GM19351 (cell line): ENCODE measurements at regions not wholly inside any gene's neighbourhood (a gene's known extent, or its start where the extent isn't known, plus 50 kb on each side); places are given as distances from the start of the nearest gene placed in this dataset.
"Not testable (repeated sequence)": the region's sequence is repeated elsewhere in the genome, so short reads cannot be mapped to it uniquely, and the experiment has no call there.

ENCODE experiments used
- ATAC-seq: cut with Tn5 transposase; IDR thresholded peaks from one replicate; pipeline ENCODE4 v1.9.1; 2021; ENCODE audit warnings: mild to moderate bottlenecking, moderate library complexity; ENCODE audit not compliant: unreplicated experiment

GRCh38 chr4:133379681-133380438, 230.8 kb downstream of the PCDH10 start:
- no peak for ATAC-seq

DNA sequence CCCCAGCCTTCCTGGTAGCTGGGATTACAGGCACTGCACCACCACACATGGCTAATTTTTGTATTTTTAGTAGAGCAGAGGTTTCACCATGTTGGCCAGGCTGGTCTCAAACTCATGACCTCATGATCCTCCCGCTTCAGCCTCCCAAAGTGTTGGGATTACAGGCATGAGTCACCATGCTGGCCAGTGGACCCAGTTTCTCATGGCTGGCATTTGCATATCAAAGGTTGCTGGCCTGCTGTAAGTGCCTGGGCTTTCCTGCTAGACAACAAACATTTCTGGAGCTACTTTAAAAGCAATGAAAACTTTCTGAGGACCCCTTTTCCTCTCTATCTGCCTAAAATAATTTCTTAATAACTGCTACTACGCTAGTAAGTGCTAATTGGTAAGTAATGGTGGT, 228.2 kb downstream of the PCDH10 start:
- no peak for ATAC-seq

DNA sequence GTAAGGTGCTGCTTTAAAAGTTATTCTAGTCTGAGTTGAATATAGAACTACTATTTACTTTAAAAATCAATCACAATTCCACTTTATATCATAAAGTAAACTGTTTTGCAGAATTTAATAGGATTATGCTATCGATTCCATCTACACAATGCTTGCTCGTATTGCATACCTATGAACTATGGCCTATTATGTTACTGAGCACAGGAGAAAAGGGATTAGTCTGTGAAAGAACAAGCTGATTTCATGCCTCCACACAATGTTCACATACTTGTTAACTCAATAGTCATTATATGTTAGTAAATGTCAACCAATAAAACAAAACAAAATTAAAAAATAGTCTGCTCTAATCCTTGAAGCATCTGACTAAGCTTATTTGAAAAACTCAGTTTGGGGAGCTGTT, 223.6 kb downstream of the PCDH10 start:
- ATAC-seq, result no peak

DNA sequence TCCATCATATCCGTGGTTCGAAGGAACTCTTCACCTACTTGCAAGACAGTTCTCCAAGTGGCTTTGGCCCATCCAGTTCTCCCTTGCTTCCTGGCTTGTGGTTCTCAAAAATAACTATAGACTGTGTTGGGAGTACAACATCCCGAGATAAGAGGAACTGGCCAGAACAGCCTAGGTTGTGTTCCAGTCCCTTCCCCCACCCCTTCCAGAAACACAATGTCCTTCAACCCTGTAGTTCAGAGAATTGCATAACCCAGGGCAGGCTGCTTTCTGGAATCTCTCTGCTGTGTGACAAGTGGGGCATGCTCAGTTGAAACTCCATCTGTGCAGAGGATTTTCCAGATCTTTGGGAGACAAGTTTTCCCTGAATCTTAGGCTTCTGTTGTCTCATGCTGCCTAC, 206.5 kb downstream of the PCDH10 start:
- no peak for ATAC-seq

DNA sequence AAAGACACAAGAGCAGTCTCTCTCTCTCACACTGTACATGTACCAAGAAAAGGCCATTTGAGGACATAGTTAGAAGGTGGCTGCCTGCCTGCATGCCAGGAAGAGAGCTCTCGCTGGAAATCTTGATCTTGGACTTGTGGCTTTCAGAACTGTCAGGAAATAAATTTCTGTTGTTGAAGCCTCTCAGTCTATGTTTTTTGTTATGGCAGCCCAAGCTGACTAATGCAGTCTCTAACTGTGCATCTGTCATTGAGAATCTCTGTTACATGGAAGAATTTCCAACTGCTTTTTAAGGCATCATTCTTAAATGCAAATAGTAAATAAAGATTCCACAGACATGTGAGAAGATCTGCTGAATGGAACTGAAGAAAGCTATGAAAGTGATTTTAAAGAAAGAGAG, 198.3 kb downstream of the PCDH10 start:
- ATAC-seq, result no peak

GRCh38 chr4:133324491-133324890, 175.4 kb downstream of the PCDH10 start:
- ATAC-seq, result no peak

DNA sequence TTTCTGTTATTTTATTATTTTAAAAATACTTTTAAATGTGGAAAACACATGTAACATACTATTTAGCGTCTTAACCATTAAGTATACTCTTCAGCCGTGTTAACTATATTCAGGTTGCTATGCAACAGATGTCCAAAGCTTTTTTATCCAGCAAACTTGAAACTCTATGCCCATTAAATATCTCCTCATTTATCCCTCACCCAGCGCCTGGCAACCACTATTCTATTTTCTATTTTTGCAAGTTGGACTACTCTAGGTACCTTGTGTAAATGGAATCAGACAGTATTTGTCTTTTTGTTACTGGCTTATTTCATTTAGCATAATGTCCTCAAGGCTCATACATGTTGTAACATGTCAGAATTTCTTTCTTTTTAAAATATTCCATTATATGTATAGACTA, 174.6 kb downstream of the PCDH10 start:
- ATAC-seq, result no peak

DNA sequence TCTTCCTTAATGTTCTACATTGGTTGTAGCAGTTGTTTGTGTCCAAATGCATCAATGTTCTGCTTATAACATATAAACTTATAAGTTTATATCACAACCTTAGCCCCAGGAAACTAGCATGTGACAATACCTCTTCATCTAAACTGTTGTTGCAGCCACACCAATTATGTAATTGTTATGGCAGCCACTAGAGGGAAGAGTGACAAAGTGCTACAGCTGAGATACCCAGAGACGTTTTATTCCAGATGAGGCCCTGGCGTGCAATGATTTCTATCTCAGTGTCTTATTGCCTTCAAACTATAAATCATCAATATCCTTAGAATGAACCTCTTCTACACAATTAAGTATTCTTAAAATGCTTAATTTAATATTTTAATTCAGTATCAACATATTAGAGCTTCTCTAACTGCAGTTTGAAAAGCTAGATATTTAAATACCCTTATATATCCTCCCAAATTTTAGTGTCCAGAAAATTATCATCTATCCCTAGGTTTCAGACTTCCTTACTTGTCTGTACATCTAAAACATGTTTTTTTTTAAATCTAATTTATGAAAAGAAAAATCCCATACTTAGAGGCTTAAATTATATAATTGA, 171.6 kb downstream of the PCDH10 start:
- peak; percentile 85 for ATAC-seq

GRCh38 chr4:133316909-133317308, 167.8 kb downstream of the PCDH10 start:
- no peak for ATAC-seq

DNA sequence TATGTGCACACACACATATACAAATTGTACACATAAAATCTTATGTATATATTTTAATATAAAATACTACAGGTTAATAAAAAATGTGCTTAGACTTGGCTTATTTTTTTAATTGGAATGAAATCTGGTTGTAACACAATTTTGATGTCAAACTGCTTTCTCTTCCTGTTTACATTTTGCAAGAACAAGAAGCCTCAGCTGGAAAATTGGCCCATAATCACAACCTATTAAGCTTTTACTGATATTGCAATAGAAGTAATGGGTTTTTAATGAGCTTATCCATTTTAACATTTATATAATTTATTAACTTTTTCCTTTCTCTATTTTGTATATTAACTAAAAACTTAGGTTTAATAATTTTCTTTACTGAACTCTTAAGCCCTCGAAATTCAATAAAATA, 165.9 kb downstream of the PCDH10 start:
- ATAC-seq, result no peak

DNA sequence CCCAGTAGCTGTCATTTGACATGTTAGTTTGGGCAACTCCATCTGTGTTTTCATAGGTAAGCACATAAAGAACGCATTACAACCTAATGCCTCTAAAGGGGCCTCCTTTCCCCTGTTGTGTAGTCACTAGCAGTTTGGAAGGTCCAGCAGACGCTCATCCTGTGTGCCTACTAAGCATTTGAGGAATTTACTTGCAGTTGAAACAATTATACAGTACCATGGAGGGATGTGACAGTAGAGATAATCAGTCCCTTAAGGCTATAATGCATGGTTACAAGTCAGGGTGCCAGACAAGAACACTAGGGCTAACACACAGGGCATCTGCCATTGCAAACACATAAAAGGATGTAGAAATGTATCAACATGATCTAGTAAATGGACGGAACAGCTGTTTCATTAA, 138.3 kb downstream of the PCDH10 start:
- no peak for ATAC-seq

- ATAC-seq, result no peak
Observed at GRCh38 chr4:133278591-133278990, 129.5 kb downstream of the PCDH10 start.

DNA sequence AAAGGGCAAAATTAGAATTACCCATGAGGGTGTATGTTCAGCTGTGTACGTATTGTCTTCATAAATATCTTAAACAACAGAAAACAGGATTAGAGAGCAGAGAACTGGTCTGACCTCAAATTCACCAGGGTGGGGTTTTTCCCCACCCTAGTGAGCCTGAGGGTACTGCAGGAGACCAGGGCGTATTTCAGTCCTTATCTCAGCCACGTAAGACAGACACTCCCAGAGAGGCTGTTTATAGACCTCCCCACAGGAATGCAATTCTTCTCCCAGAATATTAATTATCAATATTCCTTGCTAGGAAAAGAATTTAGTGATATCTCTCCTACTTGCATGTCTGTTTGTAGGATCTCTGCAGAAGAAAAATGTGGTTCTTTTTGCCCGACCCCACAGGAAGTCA, 128.8 kb downstream of the PCDH10 start:
- not testable (repeated sequence) for ATAC-seq

DNA sequence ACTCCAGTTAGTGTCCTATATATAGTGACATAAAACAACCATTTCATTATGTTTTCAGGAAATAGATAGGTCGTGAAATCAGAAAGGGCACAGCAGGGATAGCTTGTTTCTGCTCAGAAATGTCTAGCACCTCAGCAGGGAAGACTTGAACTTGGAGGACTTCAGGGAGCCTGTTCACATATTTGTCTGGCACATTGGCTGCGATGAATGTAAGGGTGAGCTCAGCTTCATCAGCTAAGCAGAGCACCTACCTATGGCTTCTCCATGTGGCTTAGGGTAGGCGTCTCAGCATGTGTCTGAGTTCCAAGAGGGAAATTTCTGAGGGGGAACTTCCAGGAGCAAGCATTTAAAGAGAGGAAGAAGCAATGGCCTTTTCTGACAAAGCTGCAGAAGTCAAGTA, 126.2 kb downstream of the PCDH10 start:
- ATAC-seq, result no peak

DNA sequence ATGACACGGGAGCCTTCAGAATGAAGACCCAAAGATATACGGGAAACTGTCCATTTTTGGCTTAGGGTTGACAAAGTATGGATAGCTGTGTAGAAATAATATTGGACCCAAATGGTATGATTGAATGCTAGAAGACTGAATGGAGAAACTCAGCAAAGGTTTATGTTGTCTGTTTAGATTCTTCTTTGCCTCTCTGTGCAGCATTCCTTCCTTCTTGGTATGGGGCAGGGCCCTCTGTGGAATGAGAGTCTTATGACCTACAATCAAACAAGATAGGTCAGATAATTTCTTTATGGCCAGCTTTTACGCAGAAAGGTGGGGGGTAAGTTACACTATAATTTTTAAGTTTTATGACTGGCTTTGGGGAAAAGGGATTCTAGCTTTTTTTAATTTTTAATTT, 124.3 kb downstream of the PCDH10 start:
- no peak for ATAC-seq

- ATAC-seq, result no peak
Observed at GRCh38 chr4:133270021-133270570, 121.0 kb downstream of the PCDH10 start.

DNA sequence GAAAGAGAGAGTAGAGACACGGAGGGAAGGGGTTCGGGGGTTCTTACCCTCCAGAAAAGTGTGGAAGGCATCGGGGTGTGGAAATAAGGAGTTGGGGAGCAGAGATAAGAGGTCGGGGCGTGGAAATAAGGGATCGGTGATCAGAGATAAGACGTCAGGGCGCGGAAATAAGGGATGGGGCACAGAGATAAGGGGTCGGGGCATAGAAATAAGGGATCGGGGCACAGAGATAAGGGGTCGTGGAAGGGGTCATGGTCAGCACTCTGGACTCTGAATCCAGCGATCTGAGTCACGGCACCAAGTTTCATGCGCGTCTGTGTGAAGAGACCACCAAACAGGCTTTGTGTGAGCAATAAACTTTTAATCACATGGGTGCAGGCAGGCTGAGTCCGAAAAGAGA, 119.1 kb downstream of the PCDH10 start:
- no peak for ATAC-seq

DNA sequence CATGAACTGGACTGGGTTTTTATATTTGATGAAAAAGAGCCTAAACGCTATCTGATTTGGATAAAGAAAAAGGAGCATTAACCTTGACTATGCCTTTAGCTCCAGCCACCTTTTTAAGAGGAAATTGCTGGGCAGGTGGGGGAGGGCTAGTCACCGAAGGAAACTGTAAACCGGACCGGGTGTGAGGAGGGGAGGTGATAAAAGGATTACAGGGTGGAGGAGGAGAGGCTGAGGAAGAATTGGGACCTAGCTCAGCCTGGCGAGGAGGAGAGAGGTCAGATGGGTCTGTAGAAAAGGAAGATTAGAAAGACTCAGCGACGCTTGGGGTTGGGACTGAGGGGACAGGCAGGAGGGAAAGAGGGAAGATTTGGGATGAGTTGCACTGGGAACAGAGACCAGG, 118.4 kb downstream of the PCDH10 start:
- ATAC-seq, result not testable (repeated sequence)

DNA sequence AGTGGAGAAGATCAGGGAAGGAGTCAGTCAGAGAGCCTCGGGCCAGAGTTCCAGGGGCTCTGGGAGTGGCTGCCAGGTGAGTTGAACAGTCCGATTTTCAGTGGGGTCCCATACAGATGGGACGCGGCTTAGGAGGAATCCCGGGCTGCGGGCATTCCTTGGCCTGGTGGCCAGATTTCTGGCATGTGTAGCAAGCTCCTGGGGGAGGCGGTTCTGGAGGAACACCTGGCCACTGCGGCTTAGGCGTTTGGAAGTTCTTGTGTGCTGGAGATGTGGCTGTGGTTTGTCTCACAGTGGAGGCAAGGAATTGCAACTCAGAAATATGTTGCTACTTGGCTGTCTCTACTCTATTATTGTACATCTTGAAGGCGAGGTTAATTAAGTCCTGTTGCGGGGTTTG, 117.9 kb downstream of the PCDH10 start:
- not testable (repeated sequence) for ATAC-seq

GRCh38 chr4:133264251-133264650, 115.2 kb downstream of the PCDH10 start:
- ATAC-seq, result not testable (repeated sequence)

- no peak for ATAC-seq
Observed at GRCh38 chr4:133263104-133263503, 114.0 kb downstream of the PCDH10 start.

- no peak for ATAC-seq
Observed at GRCh38 chr4:133247861-133248260, 98.8 kb downstream of the PCDH10 start.
